OCI-LY1 (cell line): ENCODE measurements at regions not wholly inside any gene's neighbourhood (a gene's known extent, or its start where the extent isn't known, plus 50 kb on each side); places are given as distances from the start of the nearest gene placed in this dataset.

ENCODE experiments used
- EZH2 ChIP-seq: fragments of 200-600 bp; sonication (generic), shearing (Covaris generic); IDR thresholded peaks from 2 replicates; pipeline ENCODE4 v1.8.0; 2017; ENCODE audit warnings: borderline replicate concordance, mixed run types, mild to moderate bottlenecking, antibody characterized with exemption, low read length, moderate library complexity, mixed read lengths
- TF ChIP-seq, protein P1 (sequence below): fragments of 200-600 bp; sonication (generic), shearing (Covaris generic); IDR thresholded peaks from 2 replicates; pipeline ENCODE4 v1.5.1; 2017; ENCODE audit warnings: mild to moderate bottlenecking, antibody characterized with exemption, low read length, moderate library complexity, mixed read lengths

DNA sequence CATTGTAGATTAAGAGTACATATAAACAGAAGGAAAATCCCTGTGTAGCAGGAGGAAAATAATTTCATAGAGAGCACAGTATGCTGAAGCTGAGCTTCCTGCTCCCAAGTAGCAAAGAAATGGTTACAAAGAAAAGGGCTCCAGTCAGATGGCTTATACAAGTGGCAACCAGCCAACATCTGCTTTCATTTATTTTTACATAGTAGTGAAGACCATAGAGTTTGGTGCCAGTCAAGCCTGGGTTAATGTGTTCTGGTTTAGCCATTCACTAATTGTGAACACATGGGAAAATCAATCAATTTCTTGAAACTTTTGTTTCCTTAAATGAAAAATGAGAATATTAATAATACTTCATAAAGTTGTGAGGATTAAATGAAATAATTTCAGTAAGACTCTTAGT is 111.3 kb upstream of the ELOVL6 start:
- TF ChIP-seq, protein P1, sequence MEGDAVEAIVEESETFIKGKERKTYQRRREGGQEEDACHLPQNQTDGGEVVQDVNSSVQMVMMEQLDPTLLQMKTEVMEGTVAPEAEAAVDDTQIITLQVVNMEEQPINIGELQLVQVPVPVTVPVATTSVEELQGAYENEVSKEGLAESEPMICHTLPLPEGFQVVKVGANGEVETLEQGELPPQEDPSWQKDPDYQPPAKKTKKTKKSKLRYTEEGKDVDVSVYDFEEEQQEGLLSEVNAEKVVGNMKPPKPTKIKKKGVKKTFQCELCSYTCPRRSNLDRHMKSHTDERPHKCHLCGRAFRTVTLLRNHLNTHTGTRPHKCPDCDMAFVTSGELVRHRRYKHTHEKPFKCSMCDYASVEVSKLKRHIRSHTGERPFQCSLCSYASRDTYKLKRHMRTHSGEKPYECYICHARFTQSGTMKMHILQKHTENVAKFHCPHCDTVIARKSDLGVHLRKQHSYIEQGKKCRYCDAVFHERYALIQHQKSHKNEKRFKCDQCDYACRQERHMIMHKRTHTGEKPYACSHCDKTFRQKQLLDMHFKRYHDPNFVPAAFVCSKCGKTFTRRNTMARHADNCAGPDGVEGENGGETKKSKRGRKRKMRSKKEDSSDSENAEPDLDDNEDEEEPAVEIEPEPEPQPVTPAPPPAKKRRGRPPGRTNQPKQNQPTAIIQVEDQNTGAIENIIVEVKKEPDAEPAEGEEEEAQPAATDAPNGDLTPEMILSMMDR, result no peak
- no peak for TF ChIP-seq EZH2
